ENCODE measurements at regions not wholly inside any gene's neighbourhood (a gene's known extent, or its start where the extent isn't known, plus 50 kb on each side); places are given as distances from the start of the nearest gene placed in this dataset.

- TF ChIP-seq CTCF (conservative IDR thresholded peaks at IDR 0.05 in 1 of 2, IDR thresholded peaks at IDR 0.05 in 1 of 2; ENCODE audit: extremely low read depth in 1 of 2, insufficient read depth in 1 of 2, low read depth in 1 of 2, low read length in 2 of 2), result no peak
- TF ChIP-seq EZH2 (IDR thresholded peaks at IDR 0.05; ENCODE audit: borderline replicate concordance, low read length), result no peak
Measured at GRCh38 chr11:109783840-109784239, 309.4 kb upstream of the ZC3H12C start.
